ENCODE measurements at regions not wholly inside any gene's neighbourhood (a gene's known extent, or its start where the extent isn't known, plus 50 kb on each side); places are given as distances from the start of the nearest gene placed in this dataset.

- H2AFZ ChIP-seq (ENCODE audit: low read length) = no peak overlapping the region
- H3K4me3 ChIP-seq (ENCODE audit: low read length, poor library complexity, severe bottlenecking) = no peak overlapping the region
- no peaks in the 10 kb centered on the region for H3K9me2 ChIP-seq (replicated peaks; ENCODE audit: low read depth, low read length)
- H3K27me3 ChIP-seq (ENCODE audit: insufficient read depth, low read length, poor library complexity, severe bottlenecking) = no peaks in the 10 kb centered on the region
- no peaks in the 10 kb centered on the region for H3F3A ChIP-seq (ENCODE audit: low read depth)
- H3K79me2 ChIP-seq (ENCODE audit: insufficient read depth, low read length) = no peaks in the 10 kb centered on the region
- no peaks in the 10 kb centered on the region for H4K20me1 ChIP-seq (ENCODE audit: insufficient read depth, low read length, poor library complexity, severe bottlenecking)
- TF ChIP-seq EZH2phosphoT487 (IDR thresholded peaks at IDR 0.05; ENCODE audit: borderline replicate concordance) = no peak
- TF ChIP-seq, protein P1, sequence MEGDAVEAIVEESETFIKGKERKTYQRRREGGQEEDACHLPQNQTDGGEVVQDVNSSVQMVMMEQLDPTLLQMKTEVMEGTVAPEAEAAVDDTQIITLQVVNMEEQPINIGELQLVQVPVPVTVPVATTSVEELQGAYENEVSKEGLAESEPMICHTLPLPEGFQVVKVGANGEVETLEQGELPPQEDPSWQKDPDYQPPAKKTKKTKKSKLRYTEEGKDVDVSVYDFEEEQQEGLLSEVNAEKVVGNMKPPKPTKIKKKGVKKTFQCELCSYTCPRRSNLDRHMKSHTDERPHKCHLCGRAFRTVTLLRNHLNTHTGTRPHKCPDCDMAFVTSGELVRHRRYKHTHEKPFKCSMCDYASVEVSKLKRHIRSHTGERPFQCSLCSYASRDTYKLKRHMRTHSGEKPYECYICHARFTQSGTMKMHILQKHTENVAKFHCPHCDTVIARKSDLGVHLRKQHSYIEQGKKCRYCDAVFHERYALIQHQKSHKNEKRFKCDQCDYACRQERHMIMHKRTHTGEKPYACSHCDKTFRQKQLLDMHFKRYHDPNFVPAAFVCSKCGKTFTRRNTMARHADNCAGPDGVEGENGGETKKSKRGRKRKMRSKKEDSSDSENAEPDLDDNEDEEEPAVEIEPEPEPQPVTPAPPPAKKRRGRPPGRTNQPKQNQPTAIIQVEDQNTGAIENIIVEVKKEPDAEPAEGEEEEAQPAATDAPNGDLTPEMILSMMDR (conservative IDR thresholded peaks at IDR 0.05; ENCODE audit: low read length) = no peak
- H3K4me2 ChIP-seq (ENCODE audit: low read depth, low read length, poor library complexity, severe bottlenecking) = no peak overlapping the region
- H3K36me3 ChIP-seq (ENCODE audit: insufficient read depth, low read length) = no peaks in the 10 kb centered on the region
- no peak overlapping the region for H3K9ac ChIP-seq (ENCODE audit: low read depth, low read length, poor library complexity, severe bottlenecking)
- no peaks in the 10 kb centered on the region; the same call in 1 of the 2 replicates for H3K9me3 ChIP-seq (ENCODE audit: insufficient read depth, low read depth, low read length)
- H3K4me1 ChIP-seq (ENCODE audit: insufficient read depth, low read length, poor library complexity, severe bottlenecking) = no peaks in the 10 kb centered on the region
These were observed 397.4 kb downstream of the PTPRU start for GRCh38 chr1:29633771-29634170.

- Histone ChIP-seq H3K27me3 (ENCODE audit: insufficient read depth, low read length, poor library complexity, severe bottlenecking) (no peaks in the 10 kb centered on the region), H3K4me3 (ENCODE audit: low read length, poor library complexity, severe bottlenecking) (no peak overlapping the region), H3K9me3 (ENCODE audit: insufficient read depth, low read depth, low read length) (no peaks in the 10 kb centered on the region; the same call in 1 of the 2 replicates), H3K4me1 (ENCODE audit: insufficient read depth, low read length, poor library complexity, severe bottlenecking) (no peaks in the 10 kb centered on the region), H4K20me1 (ENCODE audit: insufficient read depth, low read length, poor library complexity, severe bottlenecking) (no peaks in the 10 kb centered on the region), H3K36me3 (ENCODE audit: insufficient read depth, low read length) (no peaks in the 10 kb centered on the region), H3F3A (ENCODE audit: low read depth) (no peaks in the 10 kb centered on the region), H2AFZ (ENCODE audit: low read length) (no peak overlapping the region), H3K4me2 (ENCODE audit: low read depth, low read length, poor library complexity, severe bottlenecking) (no peak overlapping the region), H3K79me2 (ENCODE audit: insufficient read depth, low read length) (no peaks in the 10 kb centered on the region), H3K9ac (ENCODE audit: low read depth, low read length, poor library complexity, severe bottlenecking) (no peak overlapping the region), H3K9me2 (replicated peaks; ENCODE audit: low read depth, low read length) (no peaks in the 10 kb centered on the region)
- TF ChIP-seq, protein P1 (conservative IDR thresholded peaks at IDR 0.05; ENCODE audit: low read length) = no peak
- no peak for TF ChIP-seq EZH2phosphoT487 (IDR thresholded peaks at IDR 0.05; ENCODE audit: borderline replicate concordance)
These were observed 396.7 kb downstream of the PTPRU start for GRCh38 chr1:29632806-29633615.

- H3K9me3 ChIP-seq (ENCODE audit: insufficient read depth, low read depth, low read length) = no peaks in the 10 kb centered on the region; the same call in 1 of the 2 replicates
- H3K4me1 ChIP-seq (ENCODE audit: insufficient read depth, low read length, poor library complexity, severe bottlenecking) = no peaks in the 10 kb centered on the region
- no peaks in the 10 kb centered on the region for H3K9me2 ChIP-seq (replicated peaks; ENCODE audit: low read depth, low read length)
- H3K9ac ChIP-seq (ENCODE audit: low read depth, low read length, poor library complexity, severe bottlenecking) = no peak overlapping the region
- H3K79me2 ChIP-seq (ENCODE audit: insufficient read depth, low read length) = no peaks in the 10 kb centered on the region
- no peaks in the 10 kb centered on the region for H3F3A ChIP-seq (ENCODE audit: low read depth)
- H3K4me3 ChIP-seq (ENCODE audit: low read length, poor library complexity, severe bottlenecking) = no peak overlapping the region
- no peaks in the 10 kb centered on the region for H3K36me3 ChIP-seq (ENCODE audit: insufficient read depth, low read length)
- TF ChIP-seq, protein P1 (conservative IDR thresholded peaks at IDR 0.05; ENCODE audit: low read length) = no peak
- TF ChIP-seq EZH2phosphoT487 (IDR thresholded peaks at IDR 0.05; ENCODE audit: borderline replicate concordance) = no peak
- no peaks in the 10 kb centered on the region for H4K20me1 ChIP-seq (ENCODE audit: insufficient read depth, low read length, poor library complexity, severe bottlenecking)
- no peak overlapping the region for H2AFZ ChIP-seq (ENCODE audit: low read length)
- H3K4me2 ChIP-seq (ENCODE audit: low read depth, low read length, poor library complexity, severe bottlenecking) = no peak overlapping the region
- H3K27me3 ChIP-seq (ENCODE audit: insufficient read depth, low read length, poor library complexity, severe bottlenecking) = no peaks in the 10 kb centered on the region
These were observed 395.8 kb downstream of the PTPRU start for GRCh38 chr1:29631836-29632805.
